ENCODE measurements at regions not wholly inside any gene's neighbourhood (a gene's known extent, or its start where the extent isn't known, plus 50 kb on each side); places are given as distances from the start of the nearest gene placed in this dataset.

DNA sequence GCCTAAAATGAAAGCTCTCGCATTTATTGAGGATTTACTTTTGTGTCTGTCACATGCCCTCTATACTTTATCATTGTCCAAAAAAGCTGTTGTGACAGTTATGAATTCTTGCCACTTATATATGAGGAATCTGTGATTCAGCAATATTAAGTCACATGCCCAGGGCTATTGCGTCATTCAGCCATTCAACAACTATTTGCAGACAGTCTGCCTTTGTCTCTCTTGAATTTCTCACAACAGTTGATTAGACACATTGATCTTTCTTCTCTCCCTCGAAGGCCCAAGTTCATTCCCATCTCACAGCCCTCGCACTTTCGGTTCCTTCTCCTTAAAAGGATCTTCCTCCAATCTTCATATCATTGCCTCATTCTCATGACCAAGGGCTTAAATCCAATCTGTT is 342.6 kb downstream of the MZT1 start:
- Histone ChIP-seq H3K9ac (ENCODE audit: low read length) (no peak overlapping the region), H2AFZ (ENCODE audit: low read length) (no peak overlapping the region), H3K9me2 (replicated peaks; ENCODE audit: insufficient read depth, low read length) (no peaks in the 10 kb centered on the region), H3K79me2 (ENCODE audit: low read length) (no peaks in the 10 kb centered on the region), H4K20me1 (ENCODE audit: insufficient read depth, low read length) (no peaks in the 10 kb centered on the region), H3K36me3 (replicated peaks; ENCODE audit: insufficient read depth, low read length) (no peaks in the 10 kb centered on the region), H3K4me3 (ENCODE audit: low read length) (no peak overlapping the region), H3F3A (ENCODE audit: insufficient read depth, low read length) (no peaks in the 10 kb centered on the region), H3K9me3 (replicated peaks; ENCODE audit: insufficient read depth, low read length) (no peaks in the 10 kb centered on the region), H3K4me1 (ENCODE audit: low read length) (no peaks in the 10 kb centered on the region), H3K27ac (ENCODE audit: low read length) (no peak overlapping the region), H3K27me3 (replicated peaks; ENCODE audit: insufficient read depth, low read length) (no peaks in the 10 kb centered on the region), H3K4me2 (ENCODE audit: low read depth, low read length) (no peak overlapping the region)
- no peak for DNase-seq
- no peak for TF ChIP-seq EZH2 (optimal IDR thresholded peaks at IDR 0.05; ENCODE audit: low read depth, low read length)

DNA sequence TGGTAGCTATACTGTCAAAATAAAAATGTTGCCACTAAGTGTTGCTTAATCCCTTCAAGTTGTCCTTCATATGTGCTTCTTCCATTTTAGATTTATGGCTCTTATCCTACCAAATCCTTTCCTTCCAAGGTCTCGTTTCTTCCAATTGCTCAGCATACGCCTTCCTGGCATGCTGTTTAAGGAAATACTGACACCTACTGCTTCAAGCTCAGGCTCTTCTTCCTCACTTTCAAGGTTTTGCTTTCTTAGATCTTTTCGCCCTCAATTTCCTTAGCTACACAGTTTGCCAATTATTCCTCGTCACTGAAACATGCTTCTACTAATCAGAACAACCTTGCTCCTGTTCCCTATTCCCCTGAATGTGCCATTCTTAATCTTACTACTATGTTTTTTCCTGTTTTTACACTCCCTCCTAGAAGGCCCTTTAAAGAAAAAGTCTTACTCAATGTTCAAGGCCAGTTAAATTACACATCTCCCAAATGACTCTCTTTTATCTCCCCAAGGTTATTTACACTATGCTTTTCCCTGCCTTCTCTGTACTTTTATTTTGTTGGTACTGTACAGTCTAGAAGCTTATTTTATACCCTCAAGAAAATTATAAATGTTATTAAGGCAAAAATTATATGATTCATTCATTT is 343.1 kb downstream of the MZT1 start:
- H3K9ac ChIP-seq (ENCODE audit: low read length) = no peak overlapping the region
- no peak for DNase-seq
- H3K79me2 ChIP-seq (ENCODE audit: low read length) = no peaks in the 10 kb centered on the region
- no peaks in the 10 kb centered on the region for H3K9me2 ChIP-seq (replicated peaks; ENCODE audit: insufficient read depth, low read length)
- H3K9me3 ChIP-seq (replicated peaks; ENCODE audit: insufficient read depth, low read length) = no peaks in the 10 kb centered on the region
- no peak overlapping the region for H3K27ac ChIP-seq (ENCODE audit: low read length)
- H3K4me3 ChIP-seq (ENCODE audit: low read length) = no peak overlapping the region
- H3F3A ChIP-seq (ENCODE audit: insufficient read depth, low read length) = no peaks in the 10 kb centered on the region
- H3K4me1 ChIP-seq (ENCODE audit: low read length) = no peaks in the 10 kb centered on the region
- H2AFZ ChIP-seq (ENCODE audit: low read length) = no peak overlapping the region
- no peaks in the 10 kb centered on the region for H3K36me3 ChIP-seq (replicated peaks; ENCODE audit: insufficient read depth, low read length)
- no peaks in the 10 kb centered on the region for H3K27me3 ChIP-seq (replicated peaks; ENCODE audit: insufficient read depth, low read length)
- TF ChIP-seq, protein P1, sequence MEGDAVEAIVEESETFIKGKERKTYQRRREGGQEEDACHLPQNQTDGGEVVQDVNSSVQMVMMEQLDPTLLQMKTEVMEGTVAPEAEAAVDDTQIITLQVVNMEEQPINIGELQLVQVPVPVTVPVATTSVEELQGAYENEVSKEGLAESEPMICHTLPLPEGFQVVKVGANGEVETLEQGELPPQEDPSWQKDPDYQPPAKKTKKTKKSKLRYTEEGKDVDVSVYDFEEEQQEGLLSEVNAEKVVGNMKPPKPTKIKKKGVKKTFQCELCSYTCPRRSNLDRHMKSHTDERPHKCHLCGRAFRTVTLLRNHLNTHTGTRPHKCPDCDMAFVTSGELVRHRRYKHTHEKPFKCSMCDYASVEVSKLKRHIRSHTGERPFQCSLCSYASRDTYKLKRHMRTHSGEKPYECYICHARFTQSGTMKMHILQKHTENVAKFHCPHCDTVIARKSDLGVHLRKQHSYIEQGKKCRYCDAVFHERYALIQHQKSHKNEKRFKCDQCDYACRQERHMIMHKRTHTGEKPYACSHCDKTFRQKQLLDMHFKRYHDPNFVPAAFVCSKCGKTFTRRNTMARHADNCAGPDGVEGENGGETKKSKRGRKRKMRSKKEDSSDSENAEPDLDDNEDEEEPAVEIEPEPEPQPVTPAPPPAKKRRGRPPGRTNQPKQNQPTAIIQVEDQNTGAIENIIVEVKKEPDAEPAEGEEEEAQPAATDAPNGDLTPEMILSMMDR (IDR thresholded peaks at IDR 0.05; ENCODE audit: low read length) = no peak
- TF ChIP-seq EZH2 (optimal IDR thresholded peaks at IDR 0.05; ENCODE audit: low read depth, low read length) (no peak), EZH2phosphoT487 (IDR thresholded peaks at IDR 0.05; ENCODE audit: low read length) (no peak)
- H3K4me2 ChIP-seq (ENCODE audit: low read depth, low read length) = no peak overlapping the region
- no peaks in the 10 kb centered on the region for H4K20me1 ChIP-seq (ENCODE audit: insufficient read depth, low read length)

GRCh38 chr13:72383646-72384045 is 343.8 kb downstream of the MZT1 start:
- Histone ChIP-seq H3F3A (ENCODE audit: insufficient read depth, low read length) (no peaks in the 10 kb centered on the region), H3K9me2 (replicated peaks; ENCODE audit: insufficient read depth, low read length) (no peaks in the 10 kb centered on the region), H4K20me1 (ENCODE audit: insufficient read depth, low read length) (no peaks in the 10 kb centered on the region), H2AFZ (ENCODE audit: low read length) (no peak overlapping the region), H3K79me2 (ENCODE audit: low read length) (no peaks in the 10 kb centered on the region), H3K4me3 (ENCODE audit: low read length) (no peak overlapping the region), H3K9me3 (replicated peaks; ENCODE audit: insufficient read depth, low read length) (no peaks in the 10 kb centered on the region), H3K36me3 (replicated peaks; ENCODE audit: insufficient read depth, low read length) (no peaks in the 10 kb centered on the region), H3K9ac (ENCODE audit: low read length) (no peak overlapping the region), H3K27ac (ENCODE audit: low read length) (no peak overlapping the region), H3K27me3 (replicated peaks; ENCODE audit: insufficient read depth, low read length) (no peaks in the 10 kb centered on the region), H3K4me2 (ENCODE audit: low read depth, low read length) (no peak overlapping the region), H3K4me1 (ENCODE audit: low read length) (no peaks in the 10 kb centered on the region)
- no peak for TF ChIP-seq EZH2 (optimal IDR thresholded peaks at IDR 0.05; ENCODE audit: low read depth, low read length)
- DNase-seq = no peak

DNA sequence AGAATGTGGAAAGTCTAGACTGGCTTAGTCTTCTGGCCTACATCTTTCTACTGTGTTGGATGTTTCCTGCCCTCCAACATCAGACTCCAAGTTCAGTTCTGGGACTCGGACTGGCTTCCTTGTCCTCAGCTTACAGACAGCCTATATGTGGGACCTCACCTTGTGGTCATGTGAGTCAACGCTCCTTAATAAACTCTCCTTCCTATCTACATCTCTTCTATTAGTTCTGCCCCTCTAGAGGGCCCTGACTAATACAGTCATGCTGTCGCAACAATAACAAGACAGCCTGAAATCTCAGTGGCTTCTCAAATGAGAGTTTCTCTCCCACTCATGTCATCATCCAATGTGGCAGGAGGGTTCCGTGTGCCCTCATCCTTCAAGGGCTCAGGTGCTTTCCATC is 347.8 kb downstream of the MZT1 start:
- Histone ChIP-seq H3F3A (ENCODE audit: insufficient read depth, low read length) (no peaks in the 10 kb centered on the region), H4K20me1 (ENCODE audit: insufficient read depth, low read length) (no peaks in the 10 kb centered on the region), H3K4me1 (ENCODE audit: low read length) (no peaks in the 10 kb centered on the region), H3K4me2 (ENCODE audit: low read depth, low read length) (no peak overlapping the region), H3K9me2 (replicated peaks; ENCODE audit: insufficient read depth, low read length) (no peaks in the 10 kb centered on the region), H3K9me3 (replicated peaks; ENCODE audit: insufficient read depth, low read length) (no peaks in the 10 kb centered on the region), H2AFZ (ENCODE audit: low read length) (no peak overlapping the region), H3K36me3 (replicated peaks; ENCODE audit: insufficient read depth, low read length) (no peaks in the 10 kb centered on the region), H3K79me2 (ENCODE audit: low read length) (no peaks in the 10 kb centered on the region), H3K9ac (ENCODE audit: low read length) (no peak overlapping the region), H3K4me3 (ENCODE audit: low read length) (no peak overlapping the region), H3K27me3 (replicated peaks; ENCODE audit: insufficient read depth, low read length) (no peaks in the 10 kb centered on the region), H3K27ac (ENCODE audit: low read length) (no peak overlapping the region)
- DNase-seq = no peak
- TF ChIP-seq, protein P1 (IDR thresholded peaks at IDR 0.05; ENCODE audit: low read length) = no peak
- TF ChIP-seq EZH2phosphoT487 (IDR thresholded peaks at IDR 0.05; ENCODE audit: low read length) (no peak), EZH2 (optimal IDR thresholded peaks at IDR 0.05; ENCODE audit: low read depth, low read length) (no peak)
